Occipital lobe (tissue), 1 donor: ENCODE measurements at regions not wholly inside any gene's neighbourhood (a gene's known extent, or its start where the extent isn't known, plus 50 kb on each side); places are given as distances from the start of the nearest gene placed in this dataset.
A peak's percentile ranks its signal among the peaks of the same experiment; 100 is the strongest.
"Not testable (repeated sequence)": the region's sequence is repeated elsewhere in the genome, so short reads cannot be mapped to it uniquely, and the experiment has no call there.

ENCODE experiments used
- DNase-seq: peaks from one replicate; lab custom pipeline; 2025; lab: John Stamatoyannopoulos, UW

DNA sequence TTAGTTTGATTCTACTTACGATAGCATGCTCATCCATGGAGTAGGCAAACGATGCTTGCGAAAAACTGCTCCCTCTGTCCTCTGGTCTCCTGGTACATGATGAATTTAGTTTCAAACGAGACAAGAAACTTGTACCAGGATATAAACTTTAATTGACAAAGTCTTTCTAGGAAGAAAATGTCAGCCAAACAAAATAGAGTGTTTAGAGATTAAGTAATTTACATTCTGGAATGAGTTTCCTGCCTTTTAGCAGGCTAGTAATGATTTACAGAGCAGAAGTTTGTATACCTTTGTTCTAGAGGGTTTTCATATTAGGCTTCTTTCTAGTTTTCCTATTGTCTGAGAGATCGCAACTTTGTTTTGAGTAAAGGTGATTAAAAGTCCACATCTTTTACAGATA, 206.9 kb downstream of the RPL10L start:
- no peak for DNase-seq

DNA sequence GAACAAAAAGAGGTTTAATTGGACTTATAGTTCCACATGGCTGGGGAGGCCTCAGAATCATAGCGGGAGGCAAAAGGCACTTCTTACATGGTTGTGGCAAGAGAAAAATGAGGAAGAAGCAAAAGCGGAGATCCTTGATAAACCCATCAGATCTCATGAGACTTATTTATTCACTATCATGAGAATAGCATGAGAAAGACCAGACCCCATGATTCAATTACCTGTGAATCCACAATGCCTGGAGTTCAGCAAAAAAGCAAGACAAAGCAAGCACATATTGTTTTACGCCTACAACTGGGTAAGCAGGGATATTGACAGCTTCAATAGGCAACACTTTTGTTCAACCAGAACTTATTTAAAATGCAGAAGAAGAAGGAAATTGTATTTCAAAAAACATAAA, 218.2 kb downstream of the RPL10L start:
- no peak for DNase-seq

DNA sequence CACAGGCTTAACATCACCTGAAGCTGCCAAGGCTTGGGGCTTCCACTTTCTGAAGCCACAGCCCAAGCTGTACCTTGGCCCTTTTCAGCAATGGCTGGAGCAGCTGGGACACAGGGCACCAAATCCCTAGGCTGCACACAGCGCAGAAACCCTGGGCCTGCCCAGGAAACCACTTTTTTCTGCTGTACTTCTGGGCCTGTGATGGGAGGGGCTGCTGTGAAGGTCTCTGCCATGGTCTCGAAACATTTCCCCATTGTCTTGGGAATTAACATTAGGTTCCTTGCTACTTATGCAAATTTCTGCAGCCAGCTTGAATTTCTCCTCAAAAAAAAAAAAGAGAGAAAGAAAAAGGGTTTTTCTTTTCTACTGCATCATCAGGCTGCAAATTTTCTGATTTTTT, 219.1 kb downstream of the RPL10L start:
- no peak for DNase-seq

- DNase-seq, result no peak
Observed at GRCh38 chr14:46417066-46417465, 234.5 kb downstream of the RPL10L start.

DNA sequence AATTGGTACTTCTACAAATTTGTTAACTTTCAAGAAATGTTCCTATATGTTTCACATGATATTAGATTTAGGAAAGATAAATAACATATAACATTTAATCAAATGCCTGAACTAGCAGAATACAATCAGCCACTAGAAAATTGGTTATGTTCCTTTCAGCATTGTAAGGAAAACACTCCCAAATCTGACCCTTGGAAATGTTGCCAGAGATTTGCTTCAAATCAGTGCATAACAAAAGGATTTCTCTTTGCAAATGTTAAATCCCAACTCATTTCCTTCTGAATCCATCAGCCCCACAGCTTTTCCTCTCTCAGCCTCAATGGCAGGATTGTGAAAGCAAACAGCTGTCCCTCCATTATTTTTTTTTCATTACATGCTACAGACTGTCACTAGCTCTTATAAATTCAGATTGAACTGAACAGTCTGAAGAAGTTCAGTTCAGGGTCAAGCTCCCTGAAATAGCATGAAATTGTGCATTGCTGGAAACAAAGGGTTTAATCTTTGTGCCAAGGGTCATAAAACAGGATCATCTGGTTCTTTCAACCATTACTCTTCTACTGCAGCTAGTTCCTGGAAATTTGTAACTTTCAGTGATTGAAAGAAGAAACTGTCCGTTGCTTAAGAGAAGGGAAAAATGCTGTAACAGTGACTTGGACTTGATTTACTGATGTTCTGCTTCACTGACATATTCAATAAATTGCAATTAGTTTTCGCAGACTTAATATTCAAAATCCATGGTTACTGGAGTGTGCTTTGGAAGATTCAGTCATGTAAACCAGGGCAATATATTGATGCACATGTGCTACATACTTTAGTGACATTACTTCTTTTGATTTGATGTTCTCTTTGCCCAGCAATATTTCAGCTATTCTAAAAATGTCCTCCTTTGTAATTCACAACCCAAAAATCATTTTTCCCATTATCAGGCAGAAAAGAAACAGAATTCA, 246.4 kb downstream of the RPL10L start:
- DNase-seq, result no peak

DNA sequence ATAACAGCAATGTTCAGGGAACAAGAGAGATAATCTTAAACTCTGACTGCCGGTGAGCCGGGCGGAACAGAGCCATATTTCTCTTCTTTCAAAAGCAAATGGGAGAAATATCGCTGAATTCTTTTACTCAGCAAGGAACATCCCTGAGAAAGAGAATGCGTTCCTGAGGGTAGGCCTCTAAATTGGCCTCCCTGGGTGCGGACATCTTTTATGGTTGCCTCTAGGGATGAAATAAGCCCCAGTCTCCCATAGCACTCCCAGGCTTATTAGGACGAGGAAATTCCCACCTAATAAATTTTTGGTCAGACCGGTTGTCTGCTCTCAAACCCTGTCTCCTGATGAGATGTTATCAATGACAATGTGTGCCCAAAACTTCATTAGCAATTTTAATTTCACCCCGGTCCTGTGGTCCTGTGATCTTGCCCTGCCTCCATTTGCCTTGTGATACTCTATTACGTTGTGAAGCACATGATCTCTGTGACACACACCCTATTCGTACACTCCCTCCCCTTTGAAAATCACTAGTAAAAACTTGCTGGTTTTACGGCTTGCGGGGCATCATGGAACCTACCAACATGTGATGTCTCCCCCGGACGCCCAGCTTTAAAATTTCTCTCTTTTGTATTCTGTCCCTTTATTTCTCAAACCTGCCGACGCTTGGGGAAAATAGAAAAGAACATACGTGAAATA, 249.4 kb downstream of the RPL10L start:
- not testable (repeated sequence) for DNase-seq

DNA sequence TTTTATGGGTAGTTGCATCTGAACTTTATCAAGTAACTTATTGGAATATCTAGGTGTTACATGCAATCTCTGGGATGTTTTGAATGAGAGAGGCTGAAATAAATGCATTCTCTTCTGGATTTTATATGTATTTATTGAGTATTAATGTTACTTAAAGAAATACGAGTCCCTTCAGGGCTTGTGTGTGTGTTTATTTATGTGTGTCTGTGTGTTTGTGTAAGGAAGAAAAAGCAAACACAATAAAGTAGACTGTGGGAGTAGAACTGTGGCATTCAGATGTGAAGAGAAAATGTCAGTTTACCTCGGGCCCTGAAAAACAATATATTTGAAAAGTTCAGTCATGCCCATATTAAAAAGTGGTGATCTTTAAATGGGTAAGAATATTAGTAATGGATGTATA, 250.5 kb downstream of the RPL10L start:
- DNase-seq, result no peak

DNA sequence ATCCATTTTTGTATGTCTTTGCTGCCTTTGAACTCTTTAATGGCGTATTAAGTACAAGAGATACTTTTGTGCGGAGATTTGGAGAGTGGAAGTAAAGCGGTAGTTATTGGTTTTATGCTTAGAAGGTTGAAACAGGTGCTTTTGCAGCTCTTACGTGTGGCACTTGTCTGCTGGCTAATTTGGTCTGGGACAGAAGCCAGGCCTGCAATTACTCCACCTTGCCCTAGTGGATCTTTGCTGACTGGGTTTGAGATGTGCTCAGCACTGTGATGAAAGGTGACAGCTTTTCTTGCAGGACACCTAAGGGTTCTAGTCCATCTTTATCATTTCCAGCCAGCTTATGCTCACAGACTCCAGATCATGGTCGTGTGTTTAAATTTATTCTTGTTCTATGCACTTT, 252.5 kb downstream of the RPL10L start:
- DNase-seq, result no peak

DNA sequence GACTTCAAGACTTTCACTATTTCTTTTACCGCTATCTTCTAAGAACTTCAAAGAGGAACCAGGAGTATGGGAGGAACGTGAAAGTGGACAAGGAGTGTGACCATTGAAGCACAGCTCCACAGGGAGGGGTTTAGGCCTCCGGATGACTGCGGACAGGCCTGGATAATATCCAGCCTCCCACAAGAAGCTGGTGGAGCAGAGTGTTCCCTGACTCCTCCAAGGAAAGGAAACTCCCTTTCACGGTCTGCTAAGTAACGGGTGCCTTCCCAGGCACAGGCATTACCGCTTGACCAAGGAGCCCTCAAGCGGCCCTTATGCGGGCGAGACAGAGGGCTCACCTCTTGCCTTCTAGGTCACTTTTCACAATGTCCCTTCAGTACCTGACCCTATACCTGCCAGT, 267.0 kb downstream of the RPL10L start:
- DNase-seq, result no peak

DNA sequence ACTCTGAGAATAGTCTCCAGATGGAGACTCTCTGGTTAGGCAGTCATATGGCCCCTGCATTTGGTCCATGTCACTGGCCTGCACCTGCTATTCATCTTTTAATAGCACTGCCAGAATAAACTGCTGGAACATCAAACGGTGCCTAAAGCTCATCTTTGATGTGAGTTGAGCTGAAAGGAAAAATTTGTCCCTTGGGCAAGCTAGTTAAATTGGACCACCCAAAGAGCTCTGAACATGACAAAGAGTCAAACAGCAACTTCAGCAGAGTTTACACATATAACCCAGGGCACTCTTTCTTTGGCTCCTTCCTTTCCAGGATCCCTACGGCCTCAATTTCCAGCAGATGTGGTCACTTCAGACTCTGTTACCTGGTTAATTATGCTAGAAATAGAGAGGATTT, 269.9 kb downstream of the RPL10L start:
- DNase-seq, result no peak

- DNase-seq, result no peak
Observed at GRCh38 chr14:46378248-46378647, 273.3 kb downstream of the RPL10L start.

- DNase-seq, result no peak
Observed at GRCh38 chr14:46377305-46377704, 274.3 kb downstream of the RPL10L start.

DNA sequence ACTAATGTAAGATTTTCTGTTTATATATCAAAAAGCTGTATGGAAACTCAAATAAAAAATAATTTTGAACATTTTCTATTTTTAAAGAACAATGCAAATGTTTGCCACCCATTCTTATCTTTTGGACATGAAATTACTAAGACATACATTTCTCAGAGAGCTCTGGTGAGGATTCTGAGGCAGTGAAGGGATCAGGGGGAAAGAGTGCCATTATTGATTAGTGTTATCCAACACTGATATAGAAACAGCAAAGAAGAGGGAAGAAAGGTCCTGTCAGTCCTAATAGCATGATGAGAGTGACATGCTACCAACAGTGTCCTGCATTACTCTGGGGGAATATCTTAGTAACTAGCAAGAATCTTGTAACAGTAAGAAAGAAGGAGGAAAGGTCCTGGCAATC, 282.2 kb downstream of the RPL10L start:
- no peak for DNase-seq

DNA sequence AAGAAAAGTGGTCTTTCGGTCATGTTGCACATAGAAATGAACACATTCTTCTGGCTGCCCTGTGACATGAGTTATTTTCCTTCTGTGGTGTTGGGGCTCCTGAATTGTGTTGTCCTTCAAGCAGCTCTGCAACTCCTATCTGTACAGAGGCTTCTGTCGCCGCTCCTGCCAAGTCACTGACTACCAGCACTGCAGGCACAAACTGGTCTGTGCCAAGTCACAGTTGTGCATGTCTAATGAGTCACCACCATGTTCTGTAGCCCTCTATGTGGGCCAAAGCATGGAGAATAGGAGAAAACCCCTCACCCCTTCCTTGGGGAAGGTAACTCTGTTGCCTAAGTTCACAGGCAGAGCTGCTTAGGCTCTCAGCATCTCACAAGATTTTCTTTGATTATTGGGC, 283.3 kb downstream of the RPL10L start:
- peak; percentile 15 for DNase-seq

DNA sequence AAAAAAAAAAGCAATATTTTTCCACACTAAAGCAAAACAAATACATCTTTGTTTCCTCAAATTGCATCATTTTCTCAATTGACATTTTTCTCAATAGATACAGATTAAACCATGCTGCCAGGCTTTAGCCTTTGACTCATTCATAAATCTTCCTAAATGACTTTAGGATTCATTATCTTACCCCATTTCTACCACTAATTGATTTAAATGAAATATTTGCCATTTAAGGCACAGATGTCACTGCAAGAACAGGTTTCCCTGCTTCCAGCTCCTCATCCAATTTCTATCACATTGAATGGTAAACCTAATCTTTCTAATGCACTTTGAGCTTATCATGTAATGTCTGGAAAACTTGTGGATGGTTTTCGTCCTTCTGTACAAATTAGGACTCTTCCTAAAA, 298.7 kb downstream of the RPL10L start:
- no peak for DNase-seq

DNA sequence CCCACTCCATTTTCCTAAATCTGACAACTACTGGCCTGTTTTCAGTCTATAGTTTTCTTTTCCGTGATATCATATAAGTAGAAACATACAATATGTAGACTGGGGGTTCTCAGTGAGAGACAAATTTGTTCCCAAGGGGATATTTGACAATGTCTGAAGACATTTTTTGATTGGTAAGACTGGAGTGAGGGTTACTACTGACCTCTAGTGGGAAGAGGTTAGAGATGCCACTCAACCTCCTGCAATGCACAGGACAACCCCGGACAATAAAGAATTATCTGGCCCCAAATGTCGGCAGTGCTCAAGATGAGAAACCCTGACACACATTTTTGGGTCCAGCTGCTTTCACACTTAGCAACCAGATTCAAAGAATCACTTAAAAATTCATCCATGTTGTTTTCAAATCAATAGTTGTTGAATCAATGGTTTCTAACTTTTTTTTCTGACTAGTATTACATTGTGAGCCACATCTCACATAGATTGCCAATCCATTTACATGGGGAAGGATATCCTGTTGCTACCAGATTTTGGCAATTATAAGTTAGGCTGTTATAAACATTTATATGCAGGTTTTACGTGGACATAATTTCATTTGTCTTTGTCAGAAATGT, 307.1 kb downstream of the RPL10L start:
- DNase-seq, result no peak

GRCh38 chr14:46325777-46326176, 325.8 kb downstream of the RPL10L start:
- DNase-seq, result no peak

- no peak for DNase-seq
Observed at GRCh38 chr14:46325157-46325556, 326.4 kb downstream of the RPL10L start.

GRCh38 chr14:46323404-46323762, 328.2 kb downstream of the RPL10L start:
- DNase-seq, result no peak

GRCh38 chr14:46322730-46323403, 328.7 kb downstream of the RPL10L start:
- no peak for DNase-seq

DNA sequence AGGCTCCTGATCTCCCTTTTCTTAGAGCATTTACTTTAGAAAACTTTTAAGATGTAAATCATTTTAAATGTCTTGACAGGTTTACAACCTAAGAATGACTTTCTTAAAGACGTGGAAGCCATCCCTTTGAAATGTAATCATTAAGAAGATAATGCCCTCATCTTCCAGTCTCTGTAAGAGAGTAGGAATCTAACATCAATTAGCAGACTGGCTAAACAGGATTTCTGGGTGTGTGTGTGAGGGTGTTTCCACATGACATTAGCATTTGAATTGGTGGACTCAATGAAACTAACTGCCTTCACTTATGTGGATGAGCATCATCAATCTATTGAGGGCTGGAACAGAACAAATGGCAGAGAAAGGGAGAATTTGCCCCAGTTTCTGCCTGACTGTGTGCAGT, 329.5 kb downstream of the RPL10L start:
- no peak for DNase-seq

DNA sequence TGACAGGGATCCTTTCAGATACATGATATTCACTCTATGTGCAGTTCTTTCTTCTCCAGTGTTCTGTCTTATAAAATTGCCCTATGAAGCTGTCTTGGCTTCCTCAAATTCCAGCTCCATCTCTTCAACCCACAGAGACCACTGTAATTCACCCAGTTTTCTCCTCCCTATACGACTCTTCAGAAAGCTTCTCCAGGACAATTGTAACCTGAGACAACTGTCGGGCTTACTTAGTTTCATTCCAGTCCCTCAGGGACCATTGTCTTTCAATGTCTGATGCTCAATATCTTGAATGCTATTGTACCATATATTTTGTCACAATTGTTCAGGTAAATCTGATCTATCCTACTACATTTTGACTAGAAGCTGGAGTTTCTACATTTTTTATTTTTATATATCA, 345.3 kb downstream of the RPL10L start:
- no peak for DNase-seq
